Neural crest cell (in vitro differentiated cells): ENCODE measurements at regions not wholly inside any gene's neighbourhood (a gene's known extent, or its start where the extent isn't known, plus 50 kb on each side); places are given as distances from the start of the nearest gene placed in this dataset.

ENCODE experiments used
- DNase-seq: peaks from one replicate; pipeline ENCODE4 v3.0.0; 2021; ENCODE audit warnings: low read depth, mixed read lengths, low spot score
- H3K27ac Mint-ChIP-seq: one replicate; pipeline ENCODE4 v1.8.0; 2021; ENCODE audit warnings: mild to moderate bottlenecking, mixed read lengths; ENCODE audit not compliant: unreplicated experiment
- H3K27me3 Mint-ChIP-seq: 2 replicates; pipeline ENCODE4 v1.8.0; 2021; ENCODE audit warnings: low read depth, mild to moderate bottlenecking, mixed read lengths
- H3K36me3 Mint-ChIP-seq: 2 replicates; pipeline ENCODE4 v1.8.0; 2021; ENCODE audit warnings: low read depth, mild to moderate bottlenecking, mixed read lengths
- H3K4me1 Mint-ChIP-seq: 2 replicates; pipeline ENCODE4 v1.8.0; 2021; ENCODE audit warnings: mixed read lengths
- H3K4me3 Mint-ChIP-seq: one replicate; pipeline ENCODE4 v1.8.0; 2021; ENCODE audit warnings: mild to moderate bottlenecking, mixed read lengths
- H3K9me3 Mint-ChIP-seq: 2 replicates; pipeline ENCODE4 v1.8.0; 2021; ENCODE audit warnings: mixed read lengths
- TF ChIP-seq, protein P1 (sequence below): fragments of 200-600 bp; sonication (generic); conservative IDR thresholded peaks from 2 replicates; pipeline ENCODE4 v1.5.0; 2021; ENCODE audit warnings: antibody characterized with exemption, mild to moderate bottlenecking

DNA sequence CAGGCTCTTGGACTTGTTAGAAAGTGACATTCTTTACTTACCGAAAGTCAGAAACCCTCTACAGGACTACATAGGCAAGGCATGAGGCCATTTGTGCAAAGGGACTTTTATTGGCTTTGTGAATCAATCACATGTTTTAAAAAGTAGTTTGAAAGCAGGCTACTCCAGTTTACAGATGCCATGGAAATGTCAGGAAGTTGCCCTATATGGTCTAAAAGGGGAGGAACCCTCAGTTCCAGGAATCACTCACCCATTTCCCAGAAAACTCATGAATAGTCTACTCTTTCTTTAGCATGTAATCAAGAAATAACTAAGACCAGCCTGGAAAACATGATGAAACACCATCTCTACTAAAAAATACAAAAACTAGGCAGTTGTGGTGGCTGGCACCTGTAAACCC, 51.0 kb upstream of the MKRN3 start:
- no peak for DNase-seq
- Mint-ChIP-seq H3K4me1 (no peaks in the 10 kb centered on the region), H3K27me3 (no peaks in the 10 kb centered on the region), H3K9me3 (peaks cover 9% of the 10 kb centered on the region), H3K4me3 (no peak overlapping the region), H3K36me3 (peaks cover 2% of the 10 kb centered on the region), H3K27ac (no peak overlapping the region)
- TF ChIP-seq, protein P1, sequence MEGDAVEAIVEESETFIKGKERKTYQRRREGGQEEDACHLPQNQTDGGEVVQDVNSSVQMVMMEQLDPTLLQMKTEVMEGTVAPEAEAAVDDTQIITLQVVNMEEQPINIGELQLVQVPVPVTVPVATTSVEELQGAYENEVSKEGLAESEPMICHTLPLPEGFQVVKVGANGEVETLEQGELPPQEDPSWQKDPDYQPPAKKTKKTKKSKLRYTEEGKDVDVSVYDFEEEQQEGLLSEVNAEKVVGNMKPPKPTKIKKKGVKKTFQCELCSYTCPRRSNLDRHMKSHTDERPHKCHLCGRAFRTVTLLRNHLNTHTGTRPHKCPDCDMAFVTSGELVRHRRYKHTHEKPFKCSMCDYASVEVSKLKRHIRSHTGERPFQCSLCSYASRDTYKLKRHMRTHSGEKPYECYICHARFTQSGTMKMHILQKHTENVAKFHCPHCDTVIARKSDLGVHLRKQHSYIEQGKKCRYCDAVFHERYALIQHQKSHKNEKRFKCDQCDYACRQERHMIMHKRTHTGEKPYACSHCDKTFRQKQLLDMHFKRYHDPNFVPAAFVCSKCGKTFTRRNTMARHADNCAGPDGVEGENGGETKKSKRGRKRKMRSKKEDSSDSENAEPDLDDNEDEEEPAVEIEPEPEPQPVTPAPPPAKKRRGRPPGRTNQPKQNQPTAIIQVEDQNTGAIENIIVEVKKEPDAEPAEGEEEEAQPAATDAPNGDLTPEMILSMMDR: no peak

DNA sequence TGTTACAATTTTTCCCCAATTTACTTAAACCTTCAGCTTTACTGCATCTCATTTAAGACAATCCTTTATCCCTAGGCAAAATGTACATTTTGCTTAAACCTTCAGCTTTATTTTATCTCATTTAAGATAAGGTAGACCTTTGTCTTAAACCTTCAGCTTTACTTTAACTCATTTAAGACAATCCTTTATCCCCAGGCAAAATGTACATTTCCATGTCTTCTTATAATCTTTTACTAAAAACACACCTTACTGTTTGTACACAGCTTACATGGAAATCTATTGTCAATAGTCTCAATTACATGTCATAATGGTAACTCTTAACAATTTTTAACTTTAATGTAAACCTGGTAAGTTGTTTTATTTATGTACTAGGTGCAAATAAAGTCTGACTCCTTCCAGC, 58.7 kb upstream of the MKRN3 start:
- TF ChIP-seq, protein P1: no peak
- no peak for DNase-seq
- Mint-ChIP-seq H3K4me1 (no peaks in the 10 kb centered on the region), H3K27me3 (no peaks in the 10 kb centered on the region), H3K27ac (no peak overlapping the region), H3K4me3 (no peak overlapping the region), H3K9me3 (peaks cover 12% of the 10 kb centered on the region), H3K36me3 (peaks cover 6% of the 10 kb centered on the region)

DNA sequence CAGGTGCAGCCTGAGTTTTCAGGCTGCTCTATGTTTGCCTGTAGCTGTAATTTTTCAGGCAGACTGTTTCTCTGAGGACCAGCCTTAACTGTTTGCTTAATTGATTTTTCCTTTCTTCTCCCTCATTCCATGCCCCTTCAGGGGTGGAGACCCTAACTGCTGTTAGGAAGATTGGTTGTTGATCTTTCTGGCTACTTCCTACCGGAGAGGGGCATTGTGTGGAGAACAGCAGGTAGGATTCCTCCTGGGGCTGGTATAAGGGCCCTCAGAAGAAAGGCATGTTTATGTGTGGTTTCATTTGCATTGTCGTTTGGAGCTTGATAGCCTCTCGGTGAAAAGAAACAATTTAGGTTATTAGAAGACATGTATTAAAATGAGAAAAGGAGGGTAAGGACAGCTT, 56.9 kb upstream of the GOLGA6L2 start:
- Mint-ChIP-seq H3K4me3 (no peak overlapping the region), H3K9me3 (peaks cover 14% of the 10 kb centered on the region), H3K4me1 (no peaks in the 10 kb centered on the region), H3K36me3 (peaks cover 6% of the 10 kb centered on the region), H3K27ac (no peak overlapping the region), H3K27me3 (no peaks in the 10 kb centered on the region)
- TF ChIP-seq, protein P1: no peak
- no peak for DNase-seq

GRCh38 chr15:23503576-23503975, 56.5 kb upstream of the GOLGA6L2 start:
- peaks cover 6% of the 10 kb centered on the region for H3K36me3 Mint-ChIP-seq
- H3K27ac Mint-ChIP-seq: no peak overlapping the region
- H3K4me1 Mint-ChIP-seq: no peaks in the 10 kb centered on the region
- no peak overlapping the region for H3K4me3 Mint-ChIP-seq
- TF ChIP-seq, protein P1: no peak
- H3K9me3 Mint-ChIP-seq: peaks cover 14% of the 10 kb centered on the region
- DNase-seq: no peak
- H3K27me3 Mint-ChIP-seq: no peaks in the 10 kb centered on the region

DNA sequence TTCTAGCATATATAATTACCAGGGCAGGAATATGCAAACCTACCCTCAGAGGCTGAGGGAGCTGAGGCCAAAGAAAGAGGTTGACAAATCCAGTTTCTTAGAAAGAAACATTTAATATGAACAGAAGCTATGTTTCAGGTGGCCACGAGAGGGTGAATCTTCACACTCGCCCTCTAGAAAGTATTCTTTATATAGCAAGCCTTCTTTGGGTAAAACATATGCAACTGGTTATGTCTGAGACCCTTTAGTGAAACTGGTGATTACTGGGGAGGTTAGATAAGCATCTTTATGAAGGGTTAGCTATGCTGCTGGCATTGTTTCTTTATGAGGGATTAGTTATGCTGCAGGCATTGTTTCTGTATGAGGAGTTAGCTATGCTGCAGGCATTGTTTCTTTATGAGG, 50.7 kb upstream of the GOLGA6L2 start:
- Mint-ChIP-seq H3K27ac (no peak overlapping the region), H3K9me3 (peaks cover 6% of the 10 kb centered on the region), H3K4me1 (peaks cover 10% of the 10 kb centered on the region), H3K4me3 (no peak overlapping the region), H3K27me3 (no peaks in the 10 kb centered on the region), H3K36me3 (no peaks in the 10 kb centered on the region)
- TF ChIP-seq, protein P1: peak; percentile 52
- peak; percentile 2 for DNase-seq
